HG03520 (cell line): ENCODE measurements at regions not wholly inside any gene's neighbourhood (a gene's known extent, or its start where the extent isn't known, plus 50 kb on each side); places are given as distances from the start of the nearest gene placed in this dataset.
"Not testable (repeated sequence)": the region's sequence is repeated elsewhere in the genome, so short reads cannot be mapped to it uniquely, and the experiment has no call there.

Experiments used
- ATAC-seq: cut with Tn5 transposase; IDR thresholded peaks from one replicate; pipeline ENCODE4 v1.9.1; 2021; ENCODE audit warnings: mild to moderate bottlenecking, moderate library complexity; ENCODE audit not compliant: unreplicated experiment

DNA sequence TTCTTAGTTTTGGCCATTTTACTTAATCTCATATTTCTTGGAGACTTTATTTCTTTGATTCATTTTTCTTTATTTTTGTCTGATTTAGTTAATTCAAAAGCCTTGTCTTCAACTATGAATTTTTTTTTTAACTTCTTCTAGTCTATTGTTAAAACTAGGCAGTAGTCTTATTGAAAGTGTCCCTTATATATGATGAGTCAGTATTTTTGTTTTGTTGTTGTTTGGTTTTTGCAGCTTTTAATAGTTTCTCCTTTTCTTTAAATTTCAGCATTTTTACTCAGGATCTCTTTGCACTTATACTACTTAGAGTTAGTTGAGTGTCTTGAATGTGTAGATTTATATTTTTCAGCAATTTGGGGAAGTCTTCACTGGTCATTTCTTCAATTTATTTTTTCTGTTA lies 758.5 kb upstream of the CDH8 start:
- no peak for ATAC-seq

DNA sequence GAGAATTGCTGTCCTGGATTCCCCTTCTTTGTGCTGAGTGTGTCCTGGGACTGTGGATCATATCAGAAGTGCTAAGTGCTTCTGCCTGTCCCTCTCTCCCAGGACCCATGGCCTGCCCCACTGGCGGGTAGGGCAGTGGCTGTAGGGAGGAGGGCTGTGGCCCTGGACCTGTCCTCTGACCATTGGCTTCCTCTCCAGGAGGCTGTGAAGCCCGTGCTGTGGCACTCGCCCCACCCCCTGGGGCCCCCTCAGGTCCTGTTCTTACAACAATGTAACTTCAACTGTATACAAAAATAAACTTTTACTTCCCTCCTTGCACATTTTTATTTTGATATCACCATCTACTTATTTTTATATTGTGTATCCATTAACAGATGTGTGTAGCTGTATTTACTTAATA lies 743.8 kb upstream of the CDH8 start:
- ATAC-seq, result not testable (repeated sequence)

- ATAC-seq, result no peak
These were observed 728.3 kb upstream of the CDH8 start for GRCh38 chr16:62764572-62764971.

DNA sequence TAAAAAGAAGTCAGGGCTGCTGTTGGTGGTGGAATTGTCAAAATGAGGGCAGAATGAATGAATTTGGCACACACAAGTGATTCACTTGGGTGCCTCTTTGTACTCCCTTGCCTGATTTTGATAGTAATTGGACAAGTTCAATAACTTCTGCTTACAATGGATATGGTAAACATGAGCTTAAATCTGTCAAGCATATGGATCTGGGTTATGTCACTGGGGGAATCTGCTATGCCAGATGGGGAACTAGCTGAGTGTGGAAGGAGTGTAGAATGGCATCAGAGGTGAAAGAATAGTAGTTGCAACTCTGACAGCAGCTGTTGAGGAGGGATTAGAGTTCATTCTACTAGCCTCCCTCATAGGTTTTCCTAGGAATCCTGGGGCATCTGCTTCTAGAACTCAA lies 724.2 kb upstream of the CDH8 start:
- no peak for ATAC-seq

- ATAC-seq, result no peak
These were observed 719.7 kb upstream of the CDH8 start for GRCh38 chr16:62755938-62756337.

GRCh38 chr16:62752854-62753253 lies 716.6 kb upstream of the CDH8 start:
- ATAC-seq, result no peak

GRCh38 chr16:62751218-62751617 lies 715.0 kb upstream of the CDH8 start:
- no peak for ATAC-seq

DNA sequence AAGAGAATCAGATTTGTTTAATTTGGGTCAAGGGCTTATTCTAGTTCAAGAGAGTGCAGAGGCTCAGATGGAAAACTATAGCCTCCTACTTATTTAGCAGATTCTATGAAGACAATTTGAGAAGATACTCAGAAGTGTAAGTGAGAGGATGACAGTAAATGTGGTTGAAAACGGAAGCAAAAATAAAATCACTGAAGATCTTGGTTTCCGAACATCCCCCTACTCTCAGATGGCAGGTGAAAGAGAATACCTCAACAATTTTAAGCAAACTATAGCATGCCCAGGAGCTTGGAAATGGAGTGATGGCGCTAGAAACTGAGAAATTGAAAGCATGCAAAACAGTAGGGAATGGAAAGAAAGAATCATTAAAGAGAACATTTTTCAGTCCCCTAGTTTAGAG lies 705.5 kb upstream of the CDH8 start:
- no peak for ATAC-seq

DNA sequence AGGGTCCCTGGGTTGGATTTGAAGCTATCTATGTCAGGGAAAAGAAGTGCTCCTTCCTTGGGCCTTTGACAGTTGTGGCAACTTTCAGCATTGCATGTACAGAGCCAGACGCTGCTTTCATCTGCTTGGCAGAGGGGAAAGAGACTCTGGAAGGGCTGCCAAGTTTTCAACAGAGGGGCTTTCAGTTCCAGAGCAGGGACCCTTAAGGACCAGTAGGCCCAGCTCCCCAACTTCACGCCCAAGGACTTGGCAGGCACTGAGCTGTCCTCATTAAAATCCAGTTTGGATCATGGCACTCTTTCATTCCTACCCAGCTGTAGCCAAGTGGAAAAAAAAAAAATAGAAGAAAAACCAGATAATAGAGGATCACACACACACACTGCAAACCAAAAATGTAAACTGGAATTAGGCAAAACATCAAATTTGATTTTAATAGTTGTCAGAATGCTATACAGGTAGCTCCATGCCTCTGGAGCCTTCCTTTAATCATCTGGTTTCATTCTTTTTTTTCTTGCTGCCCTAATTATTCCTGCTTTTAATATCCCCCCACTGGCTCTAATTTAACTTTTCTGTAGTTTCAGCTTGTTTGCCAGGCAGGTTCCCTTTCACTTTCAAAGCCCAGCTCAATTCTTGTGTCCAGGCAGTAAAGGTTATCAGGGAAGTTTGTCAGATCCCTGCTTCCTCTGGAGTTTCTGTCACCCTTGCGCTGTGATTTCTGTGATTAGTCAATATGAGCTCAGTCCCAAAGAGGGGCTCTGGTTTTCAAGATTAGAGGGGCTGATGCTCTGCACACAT lies 702.6 kb upstream of the CDH8 start:
- ATAC-seq, result no peak

- no peak for ATAC-seq
These were observed 695.9 kb upstream of the CDH8 start for GRCh38 chr16:62732092-62732491.

GRCh38 chr16:62724670-62725269 lies 688.5 kb upstream of the CDH8 start:
- ATAC-seq, result not testable (repeated sequence)

GRCh38 chr16:62720651-62721050 lies 684.4 kb upstream of the CDH8 start:
- ATAC-seq, result no peak

DNA sequence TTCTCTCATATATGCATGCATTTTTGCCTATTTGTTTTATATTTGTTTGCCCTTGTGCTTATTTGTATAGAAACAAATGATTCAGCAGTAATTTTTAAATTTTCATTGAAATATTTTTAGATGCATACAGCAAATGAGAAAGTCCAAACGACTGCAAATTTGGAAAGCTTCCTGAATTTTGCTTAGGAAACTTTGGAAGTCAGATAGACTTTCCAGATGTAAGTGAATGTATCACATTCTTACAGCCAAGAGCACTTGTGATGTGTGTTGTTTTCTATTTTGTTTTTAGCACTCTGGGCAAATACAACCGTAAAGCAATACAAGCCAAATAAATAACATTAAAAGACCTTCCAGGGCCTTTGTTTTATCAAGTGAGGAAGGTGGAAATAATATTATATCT lies 680.8 kb upstream of the CDH8 start:
- ATAC-seq, result no peak

- ATAC-seq, result no peak
These were observed 679.5 kb upstream of the CDH8 start for GRCh38 chr16:62715701-62716100.

DNA sequence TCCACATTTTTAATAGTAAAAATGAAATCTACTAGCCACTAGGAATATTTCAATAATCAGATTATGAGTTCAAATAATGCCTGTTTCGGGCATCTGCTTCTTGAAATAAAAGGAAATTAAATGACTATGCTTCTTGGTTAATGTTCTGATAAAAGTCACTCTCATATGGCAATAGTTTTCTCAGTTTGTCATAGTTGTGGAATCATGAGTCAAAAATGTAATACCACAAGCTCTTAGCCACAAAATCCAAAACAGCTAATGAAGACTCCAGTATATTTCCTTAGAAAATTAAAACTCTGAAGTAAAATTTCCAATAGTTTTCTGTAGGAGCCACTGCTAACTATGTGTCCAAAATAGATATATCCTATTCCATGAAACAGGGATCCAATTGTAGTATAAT lies 676.3 kb upstream of the CDH8 start:
- ATAC-seq, result no peak

- ATAC-seq, result no peak
These were observed 675.6 kb upstream of the CDH8 start for GRCh38 chr16:62711797-62712196.

DNA sequence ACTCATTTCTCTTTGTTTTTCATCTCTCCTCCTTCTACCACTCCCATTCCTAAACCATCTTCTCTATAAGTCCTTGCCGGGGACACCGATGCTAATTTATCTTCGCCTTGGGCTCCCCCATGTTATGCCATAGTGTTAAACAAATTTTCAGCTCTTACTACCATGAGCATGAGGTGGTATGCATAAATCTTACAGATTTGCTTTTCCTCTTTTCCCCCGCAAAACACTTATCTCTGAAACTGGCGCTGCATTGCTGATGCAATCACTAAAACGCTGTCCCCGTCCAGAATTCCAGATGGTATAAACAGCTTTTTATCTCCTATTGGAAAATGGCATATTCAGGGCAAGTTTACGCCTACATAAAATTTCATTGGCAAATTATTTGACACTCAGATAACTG lies 673.6 kb upstream of the CDH8 start:
- no peak for ATAC-seq

DNA sequence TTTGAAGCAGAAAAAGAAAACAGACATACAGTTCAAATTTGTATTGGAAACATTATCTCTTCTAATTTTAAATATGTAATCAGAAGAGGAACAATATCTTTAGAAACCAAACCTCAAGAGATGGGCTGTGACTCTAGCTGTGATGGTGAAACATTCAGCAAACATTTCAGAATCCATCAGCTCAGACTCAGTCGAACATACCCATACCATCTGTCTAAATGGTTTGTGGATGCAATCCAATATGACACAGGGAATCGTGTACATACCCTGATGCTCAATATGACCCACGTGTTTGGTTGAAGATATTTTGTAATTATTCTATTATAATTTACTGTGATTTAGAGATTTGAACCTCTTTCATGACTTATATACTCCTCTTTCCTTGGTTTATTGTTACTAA lies 665.2 kb upstream of the CDH8 start:
- no peak for ATAC-seq

- no peak for ATAC-seq
These were observed 664.4 kb upstream of the CDH8 start for GRCh38 chr16:62700426-62701294.

- no peak for ATAC-seq
These were observed 656.4 kb upstream of the CDH8 start for GRCh38 chr16:62692685-62693084.

- ATAC-seq, result no peak
These were observed 645.6 kb upstream of the CDH8 start for GRCh38 chr16:62681819-62682218.

DNA sequence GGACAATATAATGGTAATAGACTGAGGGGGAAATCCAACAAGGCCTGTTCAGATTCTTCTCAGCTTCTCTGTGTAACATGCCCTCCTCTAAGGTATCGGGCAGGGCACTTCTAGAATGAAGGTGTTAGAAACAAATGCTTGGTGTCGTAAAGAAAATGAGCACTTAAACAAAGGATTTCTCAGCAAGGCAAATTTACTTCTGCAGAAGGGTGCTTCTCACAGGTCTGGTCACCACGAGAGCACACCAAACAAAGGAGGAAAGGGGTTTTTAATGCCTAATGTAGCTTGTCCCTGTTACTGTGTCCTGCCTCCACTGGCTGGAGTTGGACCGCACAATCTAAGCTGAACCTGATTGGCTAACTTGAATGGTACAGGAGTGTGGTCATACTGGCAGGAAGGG lies 642.6 kb upstream of the CDH8 start:
- ATAC-seq, result no peak
